HG03175 (cell line): ENCODE measurements at regions not wholly inside any gene's neighbourhood (a gene's known extent, or its start where the extent isn't known, plus 50 kb on each side); places are given as distances from the start of the nearest gene placed in this dataset.
"Not testable (repeated sequence)": the region's sequence is repeated elsewhere in the genome, so short reads cannot be mapped to it uniquely, and the experiment has no call there.

Experiments
- ATAC-seq: cut with Tn5 transposase; IDR thresholded peaks from one replicate; pipeline ENCODE4 v1.9.1; 2021; ENCODE audit warnings: mild to moderate bottlenecking, moderate library complexity; ENCODE audit not compliant: unreplicated experiment

DNA sequence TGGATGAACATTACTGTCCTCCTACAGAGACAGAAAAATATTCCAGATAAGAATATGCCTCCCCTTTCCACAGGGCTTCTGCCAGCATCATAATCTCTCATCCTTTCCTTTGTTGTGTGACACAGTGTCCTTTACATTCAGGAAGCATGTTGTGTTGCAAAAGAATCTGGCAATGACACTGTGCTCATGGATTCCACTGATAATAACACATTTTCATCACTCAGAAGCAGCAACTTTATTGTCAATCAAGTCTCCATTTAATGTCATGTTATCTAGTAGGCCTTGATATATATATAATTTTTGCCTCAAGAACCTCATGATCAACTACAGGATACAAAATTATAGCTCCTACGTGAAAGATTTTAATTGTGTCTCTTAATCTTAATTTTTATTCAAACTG lies 833.9 kb downstream of the FSTL5 start:
- ATAC-seq, result no peak

GRCh38 chr4:161321706-161322105 lies 842.1 kb downstream of the FSTL5 start:
- ATAC-seq, result no peak

GRCh38 chr4:161320377-161320776 lies 843.4 kb downstream of the FSTL5 start:
- peak; percentile 80 for ATAC-seq

DNA sequence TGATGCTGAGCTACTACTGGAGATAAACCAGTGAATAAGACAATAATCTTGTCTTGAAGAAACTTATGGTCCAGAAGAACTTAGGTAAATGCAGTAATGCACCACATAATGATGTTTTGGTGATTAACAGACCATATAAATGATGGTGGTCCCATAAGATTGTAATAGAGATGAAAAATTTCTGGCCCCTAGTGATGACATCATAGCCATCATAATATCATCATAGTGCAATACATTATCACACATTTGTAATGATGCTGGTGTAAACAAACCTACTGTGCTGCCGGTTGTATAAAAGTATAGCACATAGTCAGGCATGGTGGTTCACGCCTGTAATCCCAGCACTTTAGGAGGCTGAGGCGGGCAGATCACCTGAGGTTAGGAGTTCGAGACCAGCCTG lies 846.8 kb downstream of the FSTL5 start:
- no peak for ATAC-seq

GRCh38 chr4:161314371-161314770 lies 849.4 kb downstream of the FSTL5 start:
- no peak for ATAC-seq

- ATAC-seq, result no peak
Measured at GRCh38 chr4:161303551-161303950, 860.2 kb downstream of the FSTL5 start.

DNA sequence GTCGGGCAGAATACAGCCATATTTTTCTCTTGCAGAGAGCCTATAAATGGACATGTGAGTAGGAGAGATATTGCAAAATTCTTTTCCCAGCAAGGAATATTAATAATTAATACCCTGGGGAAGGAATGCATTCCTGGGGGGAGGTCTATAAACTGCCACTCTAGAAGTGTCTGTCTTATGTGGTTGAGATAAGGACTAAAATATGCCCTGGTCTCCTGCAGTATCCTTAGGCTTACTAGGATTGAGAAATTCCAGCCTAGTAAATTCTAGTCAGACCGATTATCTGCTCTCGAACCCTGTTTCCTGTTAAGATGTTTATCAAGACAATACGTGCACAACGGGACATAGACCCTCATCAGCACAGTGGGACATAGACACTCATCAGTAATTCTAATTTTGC lies 872.6 kb downstream of the FSTL5 start:
- ATAC-seq, result no peak

GRCh38 chr4:161287678-161288352 lies 876.0 kb downstream of the FSTL5 start:
- ATAC-seq, result no peak

- ATAC-seq, result no peak
Measured at GRCh38 chr4:161285461-161285860, 878.3 kb downstream of the FSTL5 start.

- ATAC-seq, result no peak
Measured at GRCh38 chr4:161280929-161281328, 882.9 kb downstream of the FSTL5 start.

DNA sequence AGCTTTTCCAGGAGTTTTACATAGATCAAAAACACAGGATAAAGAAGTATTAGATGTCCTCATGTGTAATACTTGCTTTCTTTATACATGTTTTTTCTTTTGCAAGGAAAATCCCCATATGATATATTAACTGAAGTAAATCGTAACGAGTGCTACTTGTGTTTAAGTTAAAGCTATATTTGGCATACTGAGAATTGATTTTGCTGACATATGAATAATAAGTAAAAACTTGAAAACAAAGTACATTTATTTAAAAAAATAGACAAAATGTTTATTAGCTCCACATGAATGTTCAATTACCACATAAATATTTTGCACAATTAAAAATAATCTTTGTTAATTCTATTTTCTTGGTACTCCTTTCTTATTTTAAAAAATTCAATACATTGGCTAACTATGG lies 884.7 kb downstream of the FSTL5 start:
- no peak for ATAC-seq

- not testable (repeated sequence) for ATAC-seq
Measured at GRCh38 chr4:161277150-161277787, 886.5 kb downstream of the FSTL5 start.

DNA sequence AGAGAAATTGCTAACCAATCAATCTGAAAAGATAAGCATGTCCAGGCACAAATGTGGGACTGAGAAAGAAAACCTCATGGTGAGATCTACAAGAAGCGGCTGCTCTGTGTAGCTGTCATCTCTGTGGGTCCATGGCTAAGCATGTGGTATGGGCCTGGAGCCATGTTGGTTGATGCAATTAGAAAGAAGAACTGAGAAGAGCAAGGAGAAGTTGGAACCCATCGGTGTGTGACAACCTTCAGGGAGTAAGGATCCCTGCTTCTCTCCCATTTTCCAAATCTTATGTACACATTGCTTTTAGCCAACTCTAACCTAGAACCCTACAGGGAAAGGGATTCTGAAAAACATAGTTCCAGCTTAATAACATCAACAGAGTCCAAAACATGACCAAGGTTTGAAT lies 890.2 kb downstream of the FSTL5 start:
- ATAC-seq, result no peak

DNA sequence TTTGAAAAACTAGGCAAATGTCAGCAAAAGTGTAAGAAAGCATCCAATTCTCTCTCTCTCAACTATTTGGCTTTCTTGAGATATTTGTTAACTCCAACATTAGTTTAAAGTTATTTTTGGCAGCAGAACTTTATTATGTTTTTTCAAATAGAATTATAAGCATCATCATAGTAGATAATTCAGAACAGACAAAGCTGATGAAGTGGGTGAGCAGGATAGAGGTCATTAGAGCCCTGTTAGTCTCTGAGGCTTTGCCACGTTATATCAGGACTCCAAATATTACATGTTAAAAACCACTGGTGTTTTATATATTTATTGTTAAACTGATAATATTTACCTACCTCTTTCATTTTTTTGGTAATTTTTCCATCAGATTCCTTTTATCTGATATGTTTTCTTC lies 903.0 kb downstream of the FSTL5 start:
- no peak for ATAC-seq

DNA sequence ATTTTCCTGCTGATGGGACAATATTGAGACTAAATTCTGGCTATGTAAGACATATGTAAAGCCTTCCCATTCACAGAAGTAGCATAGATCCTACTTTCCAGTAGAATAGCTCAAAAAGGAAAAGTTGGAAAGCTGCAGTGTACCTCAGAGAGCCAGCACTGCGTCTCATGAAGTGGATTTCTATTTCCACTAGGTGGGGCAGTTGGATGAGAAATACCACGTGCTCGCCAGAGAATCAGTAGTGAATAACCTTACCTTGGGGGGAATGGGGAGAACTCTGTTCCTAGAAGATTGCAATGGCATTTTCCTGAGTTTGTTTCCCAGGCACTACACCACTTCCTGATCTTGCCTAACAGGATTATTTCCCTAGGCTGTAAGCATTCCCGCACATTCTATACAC lies 907.1 kb downstream of the FSTL5 start:
- no peak for ATAC-seq

- no peak for ATAC-seq
Measured at GRCh38 chr4:161256172-161256571, 907.6 kb downstream of the FSTL5 start.

DNA sequence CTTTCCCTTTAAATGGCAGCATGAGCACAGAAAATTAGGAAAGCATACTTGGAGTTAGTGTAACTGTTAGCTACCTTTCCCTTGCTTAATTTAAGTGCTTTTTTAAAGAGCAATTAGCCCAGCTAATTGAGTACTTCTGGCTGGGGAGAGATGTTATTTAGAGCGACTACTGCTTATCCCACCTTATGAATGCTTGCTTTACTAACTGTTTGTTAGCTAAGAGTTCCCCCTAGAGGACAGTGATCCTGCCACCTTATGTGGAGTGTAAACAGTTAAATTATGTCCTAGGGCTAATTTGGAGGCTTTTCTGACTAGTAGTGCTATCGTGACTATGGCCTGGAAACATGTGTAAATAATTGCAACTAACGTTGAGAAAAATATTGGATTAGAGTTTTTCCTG lies 909.4 kb downstream of the FSTL5 start:
- no peak for ATAC-seq

- ATAC-seq, result peak; percentile 76
Measured at GRCh38 chr4:161252520-161253141, 911.2 kb downstream of the FSTL5 start.

- ATAC-seq, result no peak
Measured at GRCh38 chr4:161249779-161250440, 913.9 kb downstream of the FSTL5 start.

- no peak for ATAC-seq
Measured at GRCh38 chr4:161248880-161249279, 914.9 kb downstream of the FSTL5 start.

- ATAC-seq, result no peak
Measured at GRCh38 chr4:161247831-161248230, 916.0 kb downstream of the FSTL5 start.

DNA sequence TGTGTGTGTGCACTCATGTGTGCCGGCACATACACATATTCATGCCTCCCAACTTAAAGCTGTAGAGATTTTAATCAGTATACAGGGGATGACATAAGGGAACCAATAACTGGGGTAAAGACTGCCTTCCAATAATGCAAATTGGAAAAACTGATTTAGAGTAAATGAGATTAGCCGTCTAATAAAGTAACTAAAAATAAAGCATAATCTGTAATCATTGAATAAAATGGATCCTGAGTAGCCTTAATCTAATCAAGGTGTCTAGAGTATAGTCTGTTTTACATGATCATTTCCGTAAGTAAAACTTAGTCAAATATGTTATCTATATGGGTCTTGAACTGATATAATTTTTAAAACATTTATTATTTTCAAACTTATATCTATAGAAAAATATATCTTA lies 925.8 kb downstream of the FSTL5 start:
- no peak for ATAC-seq
